ENCODE measurements at regions not wholly inside any gene's neighbourhood (a gene's known extent, or its start where the extent isn't known, plus 50 kb on each side); places are given as distances from the start of the nearest gene placed in this dataset.
"Not testable (repeated sequence)": the region's sequence is repeated elsewhere in the genome, so short reads cannot be mapped to it uniquely, and the experiment has no call there.

DNA sequence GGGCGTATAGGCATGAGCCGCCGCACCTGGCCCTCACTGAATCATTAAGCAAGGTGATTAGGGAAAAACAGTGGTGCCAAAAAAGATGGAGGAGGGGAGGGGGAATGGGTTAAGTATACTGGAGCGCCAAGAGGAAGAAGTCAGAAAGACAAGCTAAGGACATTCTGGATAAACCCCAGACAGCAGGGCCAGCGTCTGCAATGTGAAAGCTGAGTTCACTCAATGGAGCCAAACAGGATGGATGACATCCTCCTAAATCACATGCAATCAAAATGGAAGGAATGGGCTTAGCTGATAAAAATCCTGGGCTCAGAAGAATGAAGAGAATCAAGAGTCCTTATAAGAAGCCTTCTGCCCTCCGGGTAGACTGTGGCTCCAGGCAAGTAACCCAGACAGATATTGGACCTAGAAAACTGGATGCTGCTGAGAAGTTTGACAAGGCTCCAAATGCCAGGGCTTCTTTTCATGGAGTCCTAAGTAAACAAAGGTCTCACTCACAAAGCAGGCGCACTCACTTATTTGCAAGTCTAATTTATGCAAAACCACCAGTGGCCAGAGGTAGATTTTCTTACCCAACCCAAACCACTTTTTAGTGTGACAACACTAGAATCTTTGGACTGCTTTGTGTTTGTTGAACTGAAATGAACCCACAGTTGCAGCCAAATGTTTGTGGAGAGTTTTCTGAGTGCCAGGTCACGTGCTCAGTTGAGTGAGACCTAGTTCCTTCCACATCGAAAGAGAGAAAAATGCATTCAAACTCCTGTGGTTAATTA is 519.1 kb upstream of the AUTS2 start:
- no peaks in the 10 kb centered on the region for H3K4me1 ChIP-seq (ENCODE audit: control insufficient read depth, insufficient read depth, low read length)
- CTCF ChIA-PET: no interaction called here
- H3K4me3 ChIP-seq (ENCODE audit: insufficient read depth, low read depth, low read length): no peak overlapping the region
- no peak overlapping the region for H2BK5ac ChIP-seq (ENCODE audit: low read depth, low read length, poor library complexity, severe bottlenecking)
- H3K18ac ChIP-seq (ENCODE audit: low read depth, low read length): no peak overlapping the region
- DNase-seq (no peak), ATAC-seq (ENCODE audit: low read depth) (no peak)
- POLR2A ChIA-PET (ENCODE audit: unreplicated experiment): no interaction called here
- no peak overlapping the region for H3K9ac ChIP-seq (ENCODE audit: low read depth, low read length)
- no peak overlapping the region for H4K8ac ChIP-seq (ENCODE audit: low read depth in 2 of 2, low read length in 2 of 2)
- H2AK5ac ChIP-seq (ENCODE audit: low read depth, low read length): no peak overlapping the region
- H3K4ac ChIP-seq (ENCODE audit: low read depth, low read length): no peak overlapping the region
- WGBS, 2 experiments (ENCODE audit: extremely low coverage in 2 of 2, insufficient read length in 1 of 2): no CpG with 5 or more reads among the region's 9 CpGs
- H2BK15ac ChIP-seq (ENCODE audit: low read depth, low read length): no peak overlapping the region
- H3K14ac ChIP-seq (replicated peaks; ENCODE audit: low read depth, low read length): no peak overlapping the region
- H3K56ac ChIP-seq (ENCODE audit: extremely low read depth, insufficient read depth, low read length): no peak overlapping the region
- no peak overlapping the region for H2BK20ac ChIP-seq (ENCODE audit: low read depth, low read length)
- no peak overlapping the region for H3K4me2 ChIP-seq (ENCODE audit: low read depth, low read length)
- H3K27ac ChIP-seq (ENCODE audit: insufficient read depth, low read length): no peak overlapping the region
- intact Hi-C loops (cut with micrococcal nuclease): no loop called here
- no peak overlapping the region for H2BK120ac ChIP-seq (ENCODE audit: low read depth, low read length)
- no TSS peak for BruUV-seq (replicated peaks)
- dilution Hi-C loops (cut with HindIII; ENCODE audit: low sequenced_read_pairs, unreplicated experiment): no loop called here
- H2AFZ ChIP-seq (replicated peaks; ENCODE audit: low read length, poor library complexity): no peak overlapping the region
- no peaks in the 10 kb centered on the region for H3K9me1 ChIP-seq (ENCODE audit: insufficient read depth, low read length)
- peaks cover 14% of the 10 kb centered on the region; the same call in 1 of the 2 replicates for H3K9me3 ChIP-seq (ENCODE audit: control insufficient read depth, insufficient read depth, low read length)
- no peaks in the 10 kb centered on the region for H4K20me1 ChIP-seq (ENCODE audit: insufficient read depth, low read length)
- H3K36me3 ChIP-seq (ENCODE audit: control insufficient read depth, insufficient read depth, low read length): no peaks in the 10 kb centered on the region
- no peak overlapping the region for H4K91ac ChIP-seq (ENCODE audit: insufficient read depth, low read depth, low read length)
- no peak overlapping the region for H3K23ac ChIP-seq (ENCODE audit: low read depth, low read length)
- in situ Hi-C loops (cut with MboI; ENCODE audit: low sequenced_read_pairs): no loop called here
- TF ChIP-seq SMC3 (IDR thresholded peaks at IDR 0.05; ENCODE audit: low read depth, low read length) (no peak), MAFK (IDR thresholded peaks at IDR 0.05; ENCODE audit: low read depth, low read length) (no peak), MAZ (IDR thresholded peaks at IDR 0.05; ENCODE audit: borderline replicate concordance, low read depth, low read length) (no peak)
- no peaks in the 10 kb centered on the region for H3K27me3 ChIP-seq (ENCODE audit: control insufficient read depth, insufficient read depth, low read length)
- H4K5ac ChIP-seq (ENCODE audit: low read depth, low read length): no peak overlapping the region
- no peak overlapping the region for H2AK9ac ChIP-seq (replicated peaks; ENCODE audit: low read depth, low read length, poor library complexity)
- H3K79me1 ChIP-seq (ENCODE audit: low read depth in 1 of 2, low read length in 2 of 2): no peaks in the 10 kb centered on the region

- H3K4ac ChIP-seq (ENCODE audit: low read depth, low read length); POLR2A ChIA-PET (ENCODE audit: unreplicated experiment); H2BK5ac ChIP-seq (ENCODE audit: low read depth, low read length, poor library complexity, severe bottlenecking); H3K4me3 ChIP-seq (ENCODE audit: insufficient read depth, low read depth, low read length); H4K20me1 ChIP-seq (ENCODE audit: insufficient read depth, low read length); dilution Hi-C loops (cut with HindIII; ENCODE audit: low sequenced_read_pairs, unreplicated experiment); ATAC-seq (ENCODE audit: low read depth); H3K36me3 ChIP-seq (ENCODE audit: control insufficient read depth, insufficient read depth, low read length); H3K18ac ChIP-seq (ENCODE audit: low read depth, low read length); H3K56ac ChIP-seq (ENCODE audit: extremely low read depth, insufficient read depth, low read length); H3K27ac ChIP-seq (ENCODE audit: insufficient read depth, low read length); H3K4me1 ChIP-seq (ENCODE audit: control insufficient read depth, insufficient read depth, low read length); intact Hi-C loops (cut with micrococcal nuclease); H2AK9ac ChIP-seq (replicated peaks; ENCODE audit: low read depth, low read length, poor library complexity); H2AK5ac ChIP-seq (ENCODE audit: low read depth, low read length); BruUV-seq (replicated peaks); DNase-seq; H3K9me1 ChIP-seq (ENCODE audit: insufficient read depth, low read length); H3K27me3 ChIP-seq (ENCODE audit: control insufficient read depth, insufficient read depth, low read length); CTCF ChIA-PET; H3K9ac ChIP-seq (ENCODE audit: low read depth, low read length); H4K5ac ChIP-seq (ENCODE audit: low read depth, low read length); H2BK120ac ChIP-seq (ENCODE audit: low read depth, low read length); H2AFZ ChIP-seq (replicated peaks; ENCODE audit: low read length, poor library complexity); H3K4me2 ChIP-seq (ENCODE audit: low read depth, low read length); H2BK20ac ChIP-seq (ENCODE audit: low read depth, low read length); H2BK15ac ChIP-seq (ENCODE audit: low read depth, low read length); H4K8ac ChIP-seq (ENCODE audit: low read depth in 2 of 2, low read length in 2 of 2); H3K14ac ChIP-seq (replicated peaks; ENCODE audit: low read depth, low read length); H3K79me1 ChIP-seq (ENCODE audit: low read depth in 1 of 2, low read length in 2 of 2); H4K91ac ChIP-seq (ENCODE audit: insufficient read depth, low read depth, low read length); H3K23ac ChIP-seq (ENCODE audit: low read depth, low read length); in situ Hi-C loops (cut with MboI; ENCODE audit: low sequenced_read_pairs): not testable (repeated sequence)
- 100% methylated on average over 1 of the region's 2 CpGs; no CpG with 5 or more reads in 1 of the 2 experiments for WGBS, 2 experiments (ENCODE audit: extremely low coverage in 2 of 2, insufficient read length in 1 of 2)
- peaks cover 15% of the 10 kb centered on the region for H3K9me3 ChIP-seq (ENCODE audit: control insufficient read depth, insufficient read depth, low read length)
Observed at GRCh38 chr7:69087281-69087680, 511.0 kb upstream of the AUTS2 start.

Data from IMR-90 (cell line).